ENCODE measurements at regions not wholly inside any gene's neighbourhood (a gene's known extent, or its start where the extent isn't known, plus 50 kb on each side); places are given as distances from the start of the nearest gene placed in this dataset.

DNA sequence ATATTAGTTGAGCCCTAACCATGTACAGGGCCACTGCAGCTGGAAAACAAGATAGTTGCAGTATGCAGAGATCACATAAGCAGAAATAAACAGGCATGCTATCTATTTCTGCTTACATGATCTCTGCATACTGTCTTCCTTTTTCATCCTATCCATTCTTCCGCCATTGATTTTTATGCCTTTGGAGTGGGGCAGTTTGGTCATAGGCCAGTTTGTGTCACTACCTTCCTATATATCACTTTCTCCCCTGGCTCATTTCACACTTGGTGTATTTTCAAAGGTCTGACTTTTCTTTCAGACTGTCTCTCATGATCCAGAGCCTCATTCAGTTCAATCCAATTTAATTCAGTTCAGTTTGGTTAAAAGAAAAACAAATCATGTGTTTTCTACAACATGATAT lies 829.6 kb downstream of the KCNA4 start:
- no peak for DNase-seq
- Histone ChIP-seq H3K27ac (no peak overlapping the region), H3K4me3 (replicated peaks in 1 of 3) (no peak overlapping the region), H3K9me3 (no peaks in the 10 kb centered on the region), H3K27me3 (no peaks in the 10 kb centered on the region), H3K4me1 (no peaks in the 10 kb centered on the region), H3K36me3 (no peaks in the 10 kb centered on the region)
- WGBS, 2 donors, result 98% methylated on average over 1 of the region's 1 CpG
- no peak for TF ChIP-seq POLR2A (IDR thresholded peaks at IDR 0.05)
- TF ChIP-seq CTCF (IDR thresholded peaks at IDR 0.05), result no peak
- intact Hi-C loops (cut with DNase I), result no loop called here

- intact Hi-C loops (cut with DNase I), result no loop called here
Observed at GRCh38 chr11:29184939-29185890, 831.6 kb downstream of the KCNA4 start.

GRCh38 chr11:29183301-29183700 lies 833.5 kb downstream of the KCNA4 start:
- no peak for DNase-seq
- Histone ChIP-seq H3K27me3 (no peaks in the 10 kb centered on the region), H3K36me3 (no peaks in the 10 kb centered on the region), H3K4me1 (no peaks in the 10 kb centered on the region), H3K4me3 (replicated peaks in 1 of 3) (no peak overlapping the region), H3K27ac (no peak overlapping the region), H3K9me3 (no peaks in the 10 kb centered on the region)
- WGBS, 2 donors, result 83 to 93% methylated on average over 1 of the region's 1 CpG
- no peak for TF ChIP-seq CTCF (IDR thresholded peaks at IDR 0.05)
- intact Hi-C loops (cut with DNase I), result no loop called here

More at GRCh38 chr11:29184939-29185890, 831.6 kb downstream of the KCNA4 start:
- Histone ChIP-seq H3K4me1 (no peaks in the 10 kb centered on the region), H3K9me3 (no peaks in the 10 kb centered on the region), H3K4me3 (replicated peaks in 1 of 3) (no peak overlapping the region), H3K36me3 (no peaks in the 10 kb centered on the region), H3K27me3 (no peaks in the 10 kb centered on the region), H3K27ac (no peak overlapping the region)
- TF ChIP-seq POLR2A (IDR thresholded peaks at IDR 0.05), result no peak
- TF ChIP-seq CTCF (IDR thresholded peaks at IDR 0.05), result no peak
- WGBS, 2 donors, result 79 to 87% methylated on average over 7 of the region's 7 CpGs
- no peak for DNase-seq

GRCh38 chr11:29173660-29174062 lies 843.2 kb downstream of the KCNA4 start:
- no peaks in the 10 kb centered on the region for H3K27me3 ChIP-seq
- intact Hi-C loops (cut with DNase I), result no loop called here
- no peak overlapping the region for H3K4me3 ChIP-seq (replicated peaks in 1 of 3)
- WGBS, 2 donors, result 35 to 49% methylated on average over 1 of the region's 1 CpG
- H3K4me1 ChIP-seq, result no peaks in the 10 kb centered on the region
- DNase-seq, result no peak
- H3K9me3 ChIP-seq, result no peaks in the 10 kb centered on the region
- no peaks in the 10 kb centered on the region for H3K36me3 ChIP-seq
- TF ChIP-seq POLR2A (IDR thresholded peaks at IDR 0.05) (no peak), CTCF (IDR thresholded peaks at IDR 0.05) (no peak)
- no peak overlapping the region for H3K27ac ChIP-seq

- intact Hi-C loops (cut with DNase I), result no loop called here
- H3K4me1 ChIP-seq, result no peaks in the 10 kb centered on the region
- H3K4me3 ChIP-seq (replicated peaks in 1 of 3), result no peak overlapping the region
- H3K27ac ChIP-seq, result no peak overlapping the region
- H3K36me3 ChIP-seq, result no peaks in the 10 kb centered on the region
- H3K9me3 ChIP-seq, result no peaks in the 10 kb centered on the region
- no peak for DNase-seq
- no peaks in the 10 kb centered on the region for H3K27me3 ChIP-seq
- 86 to 90% methylated on average over 1 of the region's 1 CpG for WGBS, 2 donors
- TF ChIP-seq POLR2A (IDR thresholded peaks at IDR 0.05) (no peak), CTCF (IDR thresholded peaks at IDR 0.05) (no peak)
Observed at GRCh38 chr11:29171360-29171950, 845.4 kb downstream of the KCNA4 start.

Measured in thyroid gland (tissue), 4 donors.